Coronary artery (tissue), 2 donors: ENCODE measurements at regions not wholly inside any gene's neighbourhood (a gene's known extent, or its start where the extent isn't known, plus 50 kb on each side); places are given as distances from the start of the nearest gene placed in this dataset.

Experiments
- DNase-seq: peaks from one replicate; pipeline ENCODE4 v3.0.0-alpha.2; 2017; ENCODE audit warnings: low spot score
- H3K27ac ChIP-seq, 2 donors: fragments of 200-600 bp; sonication (generic); one replicate each; pipeline ENCODE4 v1.5.1; 2016 to 2019
- H3K4me3 ChIP-seq: fragments of 200-600 bp; sonication (generic); 2 replicates; pipeline ENCODE4 v1.5.1; 2016; ENCODE audit warnings: mild to moderate bottlenecking, moderate library complexity
- TF ChIP-seq, protein P1 (sequence below): fragments of 200-600 bp; sonication (generic); IDR thresholded peaks from one replicate; pipeline ENCODE4 v1.5.1; 2019; ENCODE audit warnings: antibody characterized with exemption

DNA sequence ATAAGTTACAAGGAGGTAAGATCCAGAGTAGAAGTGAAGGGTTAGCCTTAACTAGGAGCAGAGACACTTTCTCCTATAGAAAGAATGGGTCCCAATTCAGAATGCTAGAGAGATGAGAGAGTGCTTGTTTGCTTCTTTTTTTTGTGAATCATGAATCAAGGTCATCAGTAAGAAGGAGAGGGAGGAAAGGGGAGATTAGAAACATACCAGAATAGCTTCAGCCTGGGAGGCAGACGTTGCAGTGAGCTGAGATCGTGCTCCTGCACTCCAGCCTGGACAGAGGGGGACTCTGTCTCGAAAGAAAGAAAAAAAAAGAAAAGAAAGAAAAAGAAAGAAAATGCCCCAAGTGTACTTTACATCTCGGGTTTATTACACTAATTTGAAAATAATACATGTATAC, 55.8 kb upstream of the SLC35F5 start:
- DNase-seq: no peak
- Histone ChIP-seq H3K27ac (no peak overlapping the region), H3K4me3 (no peak overlapping the region)
- TF ChIP-seq, protein P1, sequence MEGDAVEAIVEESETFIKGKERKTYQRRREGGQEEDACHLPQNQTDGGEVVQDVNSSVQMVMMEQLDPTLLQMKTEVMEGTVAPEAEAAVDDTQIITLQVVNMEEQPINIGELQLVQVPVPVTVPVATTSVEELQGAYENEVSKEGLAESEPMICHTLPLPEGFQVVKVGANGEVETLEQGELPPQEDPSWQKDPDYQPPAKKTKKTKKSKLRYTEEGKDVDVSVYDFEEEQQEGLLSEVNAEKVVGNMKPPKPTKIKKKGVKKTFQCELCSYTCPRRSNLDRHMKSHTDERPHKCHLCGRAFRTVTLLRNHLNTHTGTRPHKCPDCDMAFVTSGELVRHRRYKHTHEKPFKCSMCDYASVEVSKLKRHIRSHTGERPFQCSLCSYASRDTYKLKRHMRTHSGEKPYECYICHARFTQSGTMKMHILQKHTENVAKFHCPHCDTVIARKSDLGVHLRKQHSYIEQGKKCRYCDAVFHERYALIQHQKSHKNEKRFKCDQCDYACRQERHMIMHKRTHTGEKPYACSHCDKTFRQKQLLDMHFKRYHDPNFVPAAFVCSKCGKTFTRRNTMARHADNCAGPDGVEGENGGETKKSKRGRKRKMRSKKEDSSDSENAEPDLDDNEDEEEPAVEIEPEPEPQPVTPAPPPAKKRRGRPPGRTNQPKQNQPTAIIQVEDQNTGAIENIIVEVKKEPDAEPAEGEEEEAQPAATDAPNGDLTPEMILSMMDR: no peak

DNA sequence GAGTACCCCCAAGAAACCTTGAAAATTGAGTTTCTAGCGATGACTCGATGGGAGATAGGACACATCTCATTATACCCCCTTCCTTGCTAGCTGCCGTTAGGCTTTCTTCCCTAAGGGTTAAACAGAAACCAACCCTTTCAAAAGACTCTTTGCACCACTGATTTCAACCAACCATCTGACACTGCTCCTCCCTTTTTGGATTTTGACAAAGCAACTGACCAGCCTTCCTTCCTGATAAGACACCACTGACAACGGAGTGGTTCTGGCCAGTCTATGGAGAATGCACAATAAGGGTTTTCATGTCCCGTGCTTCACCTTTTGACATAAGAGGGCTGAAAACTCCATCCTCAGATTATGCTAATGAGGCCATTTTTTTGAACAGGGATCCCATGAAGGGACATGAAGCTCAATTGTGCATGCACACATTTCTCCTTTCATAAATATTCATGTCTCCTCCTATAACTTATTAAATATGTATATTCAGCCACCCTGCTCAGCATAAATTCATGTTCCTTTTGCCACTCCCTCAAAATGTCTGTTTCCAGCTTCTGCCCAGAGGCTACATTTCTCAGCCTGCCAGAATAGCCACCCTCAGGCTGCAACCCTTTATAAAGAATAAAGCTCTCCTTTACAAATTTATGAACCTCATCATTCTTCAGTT, 52.8 kb upstream of the SLC35F5 start:
- no peak overlapping the region for H3K27ac ChIP-seq
- no peak for DNase-seq
- TF ChIP-seq, protein P1: no peak
- H3K4me3 ChIP-seq: no peak overlapping the region

DNA sequence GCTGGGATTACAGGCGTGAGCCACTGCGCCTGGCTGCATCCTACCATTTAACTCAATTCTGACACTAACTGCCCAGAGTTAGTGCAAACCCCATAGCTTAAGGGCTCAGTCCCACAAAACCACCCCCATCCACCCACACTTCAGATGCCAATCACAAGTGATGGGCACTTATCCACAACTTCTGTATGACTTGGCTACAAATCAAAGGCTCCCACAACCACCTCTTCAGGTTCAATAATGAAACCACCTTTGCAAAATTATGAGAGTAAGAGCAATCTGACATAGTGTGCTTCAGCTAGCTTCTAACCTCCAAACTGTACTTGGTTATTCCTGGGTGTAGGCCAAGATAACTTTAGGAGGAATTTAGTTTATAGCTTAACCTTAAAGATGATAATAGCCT, 51.3 kb upstream of the SLC35F5 start:
- Histone ChIP-seq H3K4me3 (no peak overlapping the region), H3K27ac (no peak overlapping the region)
- TF ChIP-seq, protein P1: no peak
- no peak for DNase-seq

DNA sequence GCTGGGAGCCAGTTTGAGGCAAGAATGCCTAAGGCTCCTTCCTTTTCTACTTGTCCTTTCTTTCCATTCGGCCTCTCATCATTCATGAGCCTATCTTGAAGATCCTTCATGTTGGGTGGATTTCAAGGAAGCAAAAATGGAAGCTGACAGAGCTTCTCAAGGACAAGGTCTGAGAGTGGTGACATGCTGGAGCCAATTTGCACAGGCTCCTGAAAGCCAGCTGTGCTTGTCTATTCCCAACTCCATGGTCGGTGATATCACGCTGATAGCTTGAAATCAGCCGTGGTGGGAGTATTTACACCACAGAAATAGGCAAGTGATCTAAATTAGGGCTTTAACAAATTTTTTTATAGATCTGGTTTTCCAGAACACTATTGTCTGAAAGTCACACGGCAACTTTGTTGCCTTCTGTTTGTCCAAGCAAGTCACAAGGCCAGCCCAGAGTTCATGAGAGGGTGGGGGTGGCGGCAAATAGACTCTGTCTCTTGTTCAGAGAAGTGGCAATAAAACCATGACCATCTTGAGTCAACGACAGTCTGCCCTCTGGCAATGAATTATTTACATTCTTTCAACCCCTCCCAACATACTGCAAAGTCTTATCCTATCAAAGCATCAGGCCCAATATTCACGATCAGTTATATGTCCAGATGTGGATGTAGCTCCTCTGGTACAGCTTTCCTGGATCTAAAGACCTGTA, 49.9 kb upstream of the SLC35F5 start:
- TF ChIP-seq, protein P1: no peak
- Histone ChIP-seq H3K4me3 (no peak overlapping the region), H3K27ac (no peak overlapping the region)
- DNase-seq: no peak
